C4-2B (cell line): ENCODE measurements at regions not wholly inside any gene's neighbourhood (a gene's known extent, or its start where the extent isn't known, plus 50 kb on each side); places are given as distances from the start of the nearest gene placed in this dataset.

Experiments used
- H3K27ac ChIP-seq: fragments of 450-650 bp; 2 replicates; pipeline ENCODE4 v1.5.1; 2017
- CTCF ChIP-seq: fragments of 450-650 bp; conservative IDR thresholded peaks from 2 replicates; pipeline ENCODE4 v1.5.1; 2017; ENCODE audit warnings: mild to moderate bottlenecking
- ZFX ChIP-seq: fragments of 450-650 bp; IDR thresholded peaks from 2 replicates; pipeline ENCODE4 v1.6.1; 2017

DNA sequence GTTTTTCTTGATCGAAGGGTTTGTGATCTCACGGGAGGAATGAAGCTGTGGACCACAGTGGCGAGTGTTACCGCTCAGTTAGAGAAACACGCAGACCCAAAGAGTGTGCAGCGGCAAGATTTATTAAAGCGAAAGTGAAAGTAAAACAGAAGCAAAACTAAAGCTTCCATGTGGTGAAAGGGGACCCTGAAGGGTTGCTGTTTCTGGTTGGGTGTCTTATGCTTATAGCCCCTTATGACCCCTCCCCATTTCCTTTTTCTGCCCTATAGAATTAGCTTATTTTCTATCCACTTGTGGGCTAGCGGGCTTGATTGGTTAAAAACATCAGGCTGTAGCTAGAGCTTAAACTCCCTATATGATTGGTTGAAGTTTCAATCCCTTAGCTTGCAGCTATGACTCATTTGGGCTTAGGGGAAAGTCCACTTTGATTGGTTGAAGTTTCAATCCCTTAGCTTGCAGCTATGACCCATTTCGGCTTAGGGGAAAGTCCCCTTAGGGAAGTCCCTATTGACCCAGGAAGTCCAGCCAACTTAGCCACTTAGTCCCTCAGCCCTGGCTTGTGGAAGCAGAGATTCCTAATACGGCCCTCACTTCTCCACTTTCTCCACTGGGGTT, 171.2 kb upstream of the NWD2 start:
- no peak overlapping the region for H3K27ac ChIP-seq
- TF ChIP-seq CTCF (no peak), ZFX (no peak)

DNA sequence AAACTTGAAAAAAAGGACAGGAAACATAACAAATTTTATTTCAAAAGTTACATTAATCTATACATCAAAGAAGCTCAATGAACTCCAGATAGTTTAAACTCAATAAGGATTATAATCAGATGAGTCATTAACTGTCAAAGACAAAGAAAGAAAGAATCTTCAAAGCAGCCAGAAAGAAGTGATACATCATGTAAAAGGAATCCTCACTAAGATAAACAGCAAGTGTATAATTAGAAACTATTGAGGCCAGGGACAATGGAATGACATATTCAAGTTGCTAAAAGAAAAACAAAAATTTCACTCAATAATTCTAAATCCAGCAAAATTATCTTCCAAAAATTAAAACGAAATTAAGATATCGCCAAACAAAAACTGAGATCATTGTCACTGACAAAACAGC, 161.6 kb upstream of the NWD2 start:
- H3K27ac ChIP-seq: no peak overlapping the region
- no peak for TF ChIP-seq ZFX

- no peak overlapping the region for H3K27ac ChIP-seq
- TF ChIP-seq CTCF (no peak), ZFX (no peak)
Measured at GRCh38 chr4:37095925-37096324, 148.6 kb upstream of the NWD2 start.

DNA sequence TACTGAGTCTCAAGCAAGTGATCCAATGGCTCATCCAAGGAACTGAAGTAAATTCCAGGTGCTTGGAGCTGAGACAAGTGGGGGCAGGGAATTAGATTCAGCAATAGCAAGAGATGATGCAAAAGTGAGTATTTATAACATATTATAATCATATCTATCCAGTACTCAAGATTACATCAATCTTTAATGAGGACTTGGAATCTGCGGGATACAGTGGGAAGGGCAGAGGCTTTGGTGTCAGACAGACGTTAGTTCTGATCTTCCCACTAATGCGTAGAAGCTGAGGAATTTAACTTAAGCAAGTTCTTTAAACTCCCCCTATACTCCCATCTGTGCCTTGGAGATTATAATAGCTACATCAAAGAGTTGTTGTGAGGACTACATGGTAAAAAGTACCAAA, 143.4 kb upstream of the NWD2 start:
- TF ChIP-seq ZFX (no peak), CTCF (no peak)
- H3K27ac ChIP-seq: no peak overlapping the region

GRCh38 chr4:37101686-37102085, 142.9 kb upstream of the NWD2 start:
- no peak for TF ChIP-seq ZFX
- no peak for TF ChIP-seq CTCF
- H3K27ac ChIP-seq: no peak overlapping the region

DNA sequence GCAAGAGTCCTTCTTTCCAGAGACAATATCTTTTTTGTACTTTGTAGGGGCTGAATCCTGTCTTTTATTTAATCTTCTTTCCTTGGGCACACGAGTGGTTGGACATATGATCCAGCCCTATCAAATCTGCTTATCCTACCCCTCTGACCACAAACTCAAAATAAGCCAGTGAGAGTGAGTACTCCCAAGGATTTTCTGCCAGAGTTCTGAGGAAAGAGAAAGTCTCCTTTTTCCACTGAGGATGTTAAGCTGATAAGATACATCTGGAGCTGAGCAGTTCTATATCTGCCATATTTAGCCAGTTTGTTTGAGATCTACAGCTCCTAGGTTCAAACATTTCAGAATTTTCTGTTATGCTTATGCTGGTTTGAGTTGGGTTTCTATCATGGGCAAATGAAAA, 134.8 kb upstream of the NWD2 start:
- TF ChIP-seq ZFX (no peak), CTCF (no peak)
- no peak overlapping the region for H3K27ac ChIP-seq

DNA sequence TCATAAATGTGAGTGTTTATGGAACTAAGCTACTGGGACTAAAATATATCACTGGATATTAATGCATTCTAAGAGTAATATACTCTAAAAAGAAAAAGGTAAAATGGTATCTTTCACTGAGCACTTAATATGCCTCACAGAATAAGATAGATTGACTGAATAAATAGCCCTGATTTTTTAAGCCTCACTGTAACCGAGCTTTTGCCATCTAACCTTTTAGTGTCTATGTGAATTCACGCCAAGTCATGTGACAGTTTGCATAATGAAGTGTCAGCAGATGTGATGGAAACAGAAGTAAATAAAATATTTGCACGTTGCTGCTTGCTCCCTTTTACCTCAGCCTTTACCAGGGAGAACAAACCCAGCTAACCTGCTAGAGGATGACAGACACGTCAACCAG, 119.7 kb upstream of the NWD2 start:
- no peak for TF ChIP-seq CTCF
- H3K27ac ChIP-seq: no peak overlapping the region

- no peak overlapping the region for H3K27ac ChIP-seq
- TF ChIP-seq ZFX: no peak
- TF ChIP-seq CTCF: no peak
Measured at GRCh38 chr4:37126051-37126450, 118.5 kb upstream of the NWD2 start.
